Lower leg skin (tissue), 3 donors: ENCODE measurements at regions not wholly inside any gene's neighbourhood (a gene's known extent, or its start where the extent isn't known, plus 50 kb on each side); places are given as distances from the start of the nearest gene placed in this dataset.
"Not testable (repeated sequence)": the region's sequence is repeated elsewhere in the genome, so short reads cannot be mapped to it uniquely, and the experiment has no call there.

Source experiments
- POLR2A ChIP-seq, 2 donors: fragments of 450-650 bp; IDR thresholded peaks; one replicate each; pipeline ENCODE4 v1.6.1; 2016 to 2017; ENCODE audit warnings: antibody characterized with exemption in 2 of 2, mild to moderate bottlenecking in 1 of 2, moderate library complexity in 1 of 2
- TF ChIP-seq, protein P1 (sequence below), 3 donors: fragments of 450-650 bp; IDR thresholded peaks; one replicate each; pipeline ENCODE4 v1.5.1; 2016; ENCODE audit warnings: antibody characterized with exemption in 3 of 3, mild to moderate bottlenecking in 3 of 3, moderate library complexity in 2 of 3

DNA sequence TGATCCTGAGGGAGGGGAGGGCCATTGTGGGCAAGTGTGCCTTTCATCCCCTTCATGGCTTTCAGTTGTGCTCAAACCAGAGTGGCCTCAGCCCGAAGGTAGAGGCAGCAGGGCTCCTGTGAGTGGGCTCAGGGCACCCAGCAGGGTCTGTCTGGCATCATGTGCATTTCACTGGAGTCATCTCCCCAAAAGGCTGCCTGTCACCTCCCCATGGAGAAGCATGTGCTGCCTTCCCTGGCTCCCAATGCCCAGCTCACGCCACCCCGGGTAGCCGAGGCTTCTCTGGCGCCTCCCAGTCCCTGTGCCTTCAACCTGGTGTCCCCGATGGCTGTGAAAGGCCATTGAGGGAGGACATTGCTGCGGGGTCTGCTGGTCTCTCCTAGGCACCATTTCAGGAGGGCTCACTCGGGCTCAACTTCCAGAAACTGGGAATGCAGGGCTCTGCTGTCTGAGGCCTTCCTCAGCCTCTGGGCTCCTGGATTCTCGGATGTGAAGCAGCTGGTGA is 213.9 kb downstream of the BANP start:
- TF ChIP-seq, protein P1, sequence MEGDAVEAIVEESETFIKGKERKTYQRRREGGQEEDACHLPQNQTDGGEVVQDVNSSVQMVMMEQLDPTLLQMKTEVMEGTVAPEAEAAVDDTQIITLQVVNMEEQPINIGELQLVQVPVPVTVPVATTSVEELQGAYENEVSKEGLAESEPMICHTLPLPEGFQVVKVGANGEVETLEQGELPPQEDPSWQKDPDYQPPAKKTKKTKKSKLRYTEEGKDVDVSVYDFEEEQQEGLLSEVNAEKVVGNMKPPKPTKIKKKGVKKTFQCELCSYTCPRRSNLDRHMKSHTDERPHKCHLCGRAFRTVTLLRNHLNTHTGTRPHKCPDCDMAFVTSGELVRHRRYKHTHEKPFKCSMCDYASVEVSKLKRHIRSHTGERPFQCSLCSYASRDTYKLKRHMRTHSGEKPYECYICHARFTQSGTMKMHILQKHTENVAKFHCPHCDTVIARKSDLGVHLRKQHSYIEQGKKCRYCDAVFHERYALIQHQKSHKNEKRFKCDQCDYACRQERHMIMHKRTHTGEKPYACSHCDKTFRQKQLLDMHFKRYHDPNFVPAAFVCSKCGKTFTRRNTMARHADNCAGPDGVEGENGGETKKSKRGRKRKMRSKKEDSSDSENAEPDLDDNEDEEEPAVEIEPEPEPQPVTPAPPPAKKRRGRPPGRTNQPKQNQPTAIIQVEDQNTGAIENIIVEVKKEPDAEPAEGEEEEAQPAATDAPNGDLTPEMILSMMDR (IDR thresholded peaks at IDR 0.05): not testable (repeated sequence)
- not testable (repeated sequence) for TF ChIP-seq POLR2A (IDR thresholded peaks at IDR 0.05)
